ES-I3 (cell line): ENCODE measurements at regions not wholly inside any gene's neighbourhood (a gene's known extent, or its start where the extent isn't known, plus 50 kb on each side); places are given as distances from the start of the nearest gene placed in this dataset.

ENCODE experiments used
- H3K36me3 ChIP-seq: 2 replicates; pipeline ENCODE4 v1.6.1; 2013; ENCODE audit warnings: mild to moderate bottlenecking, low read length, control low read depth, moderate library complexity; ENCODE audit not compliant: insufficient read depth
- H3K4me1 ChIP-seq: 2 replicates; pipeline ENCODE4 v1.6.1; 2013; ENCODE audit warnings: mild to moderate bottlenecking, control low read depth, low read length; ENCODE audit not compliant: insufficient read depth
- H3K9ac ChIP-seq: 2 replicates; pipeline ENCODE4 v1.6.1; 2013; ENCODE audit warnings: low read depth, mild to moderate bottlenecking, low read length, moderate library complexity
- H3K9me3 ChIP-seq: 2 replicates; pipeline ENCODE4 v1.6.1; 2013; ENCODE audit warnings: mild to moderate bottlenecking, low read length, moderate library complexity; ENCODE audit not compliant: control insufficient read depth, insufficient read depth

DNA sequence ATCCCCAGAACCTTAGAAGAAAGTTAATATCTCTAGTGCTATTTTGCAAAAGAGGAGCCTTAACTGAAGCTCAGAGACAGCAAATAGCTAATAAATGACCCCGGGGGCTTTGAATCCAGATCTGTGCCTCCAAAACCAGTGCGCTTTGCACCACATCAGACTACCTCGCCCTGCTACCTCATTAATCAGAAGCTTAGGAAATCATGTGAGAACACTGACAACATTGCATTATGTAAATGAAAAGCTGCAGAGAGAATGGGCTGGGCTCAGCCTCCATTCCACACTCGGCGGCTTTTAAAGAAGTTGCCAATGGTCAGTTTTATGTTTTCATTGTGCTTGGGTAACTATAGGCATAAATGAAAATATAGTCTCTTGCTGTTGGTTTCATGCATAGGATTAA, 54.0 kb upstream of the STMND1 start:
- H3K9ac ChIP-seq = no peak overlapping the region
- no peaks in the 10 kb centered on the region for H3K9me3 ChIP-seq
- no peaks in the 10 kb centered on the region for H3K36me3 ChIP-seq
- H3K4me1 ChIP-seq = peaks cover 4% of the 10 kb centered on the region

DNA sequence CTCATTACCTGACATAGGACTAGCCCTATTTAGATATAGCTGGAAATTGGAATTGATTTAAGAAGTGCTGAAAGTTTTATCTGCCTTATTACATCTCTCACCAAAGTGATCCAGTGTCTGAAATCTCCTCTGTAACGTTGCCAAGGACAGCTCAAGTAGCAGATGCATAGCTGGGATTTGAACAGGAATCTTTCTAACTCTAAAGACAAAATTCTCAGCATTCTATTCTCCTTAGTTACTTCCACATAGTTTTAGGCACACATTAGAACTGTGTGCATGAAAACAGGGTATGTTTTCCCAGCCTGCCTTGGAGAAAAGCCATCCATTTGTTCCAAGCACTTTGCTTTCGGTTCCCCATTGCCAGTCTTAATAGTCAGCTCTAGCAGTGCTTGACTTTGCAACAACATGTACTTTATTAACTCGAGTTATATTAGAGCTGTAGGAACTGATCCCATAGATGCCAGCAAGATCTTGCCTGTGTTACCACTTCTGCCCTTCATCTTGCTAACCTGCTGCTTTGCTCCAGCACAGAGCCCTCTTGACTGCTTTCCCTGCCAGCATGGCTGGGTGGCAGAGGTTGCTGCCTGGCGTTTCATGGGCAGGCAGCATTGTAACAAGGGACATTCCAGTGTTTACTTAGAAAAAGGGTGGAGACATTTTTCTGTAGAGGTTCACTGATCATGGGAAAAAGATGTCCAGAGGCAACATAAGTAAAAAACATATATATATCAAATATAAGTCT, 56.1 kb upstream of the STMND1 start:
- no peaks in the 10 kb centered on the region for H3K9me3 ChIP-seq
- no peaks in the 10 kb centered on the region for H3K36me3 ChIP-seq
- H3K4me1 ChIP-seq = peaks cover 4% of the 10 kb centered on the region
- no peak overlapping the region for H3K9ac ChIP-seq

DNA sequence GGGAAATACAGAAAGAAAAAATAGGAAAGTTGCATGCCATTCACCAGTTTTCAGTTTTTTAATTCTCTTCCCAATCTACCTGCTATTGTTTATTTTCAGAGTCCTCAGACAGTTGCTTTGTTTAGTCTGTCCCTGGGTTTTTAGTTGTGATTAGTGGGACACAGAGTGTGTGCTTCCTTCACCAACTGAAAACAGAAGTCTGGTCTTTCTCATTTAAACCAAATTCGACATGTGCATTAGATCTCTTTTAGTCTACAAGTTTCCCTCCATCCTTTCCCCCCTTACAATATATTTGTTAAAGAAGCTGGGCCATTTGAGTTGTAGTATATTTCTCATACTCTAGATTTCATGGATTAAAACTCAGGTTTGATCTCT, 58.7 kb upstream of the STMND1 start:
- Histone ChIP-seq H3K36me3 (no peaks in the 10 kb centered on the region), H3K9me3 (no peaks in the 10 kb centered on the region), H3K4me1 (peaks cover 4% of the 10 kb centered on the region), H3K9ac (no peak overlapping the region)

DNA sequence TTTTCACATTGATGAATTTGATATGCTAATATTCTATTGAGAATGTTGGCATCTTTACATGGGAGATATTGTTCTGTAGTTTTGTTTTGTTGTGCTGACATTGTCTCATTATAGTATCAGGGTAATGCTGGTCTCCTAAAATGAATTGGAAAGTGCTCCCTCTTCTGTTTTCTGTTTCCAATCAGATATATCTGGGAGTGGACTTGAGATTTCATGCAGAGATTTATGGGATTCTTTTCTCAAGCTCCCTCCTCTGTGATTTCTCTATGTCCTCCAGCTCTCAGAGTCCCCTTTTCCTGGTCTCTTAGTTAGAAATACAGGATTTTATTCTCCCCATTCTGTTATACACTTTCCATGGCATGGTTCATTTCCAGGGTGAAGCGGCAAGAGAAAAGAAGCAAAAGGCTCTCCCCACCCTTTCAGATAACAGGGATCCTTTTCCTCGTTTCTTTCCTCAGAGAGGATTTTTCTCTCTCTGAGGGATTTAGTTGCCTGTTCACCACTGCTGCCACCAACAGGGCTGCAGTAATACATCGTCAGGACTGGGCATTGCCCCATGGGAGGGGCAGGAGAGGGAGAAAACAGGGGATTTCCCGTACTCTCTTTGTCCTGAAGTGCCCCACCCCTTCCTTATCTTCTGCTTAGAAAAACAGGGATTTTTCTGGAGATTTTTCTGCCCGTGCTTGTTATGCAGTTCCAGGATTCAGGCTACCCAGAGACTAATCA, 59.3 kb upstream of the STMND1 start:
- Histone ChIP-seq H3K36me3 (no peaks in the 10 kb centered on the region), H3K9me3 (no peaks in the 10 kb centered on the region), H3K4me1 (peaks cover 4% of the 10 kb centered on the region), H3K9ac (no peak overlapping the region)

DNA sequence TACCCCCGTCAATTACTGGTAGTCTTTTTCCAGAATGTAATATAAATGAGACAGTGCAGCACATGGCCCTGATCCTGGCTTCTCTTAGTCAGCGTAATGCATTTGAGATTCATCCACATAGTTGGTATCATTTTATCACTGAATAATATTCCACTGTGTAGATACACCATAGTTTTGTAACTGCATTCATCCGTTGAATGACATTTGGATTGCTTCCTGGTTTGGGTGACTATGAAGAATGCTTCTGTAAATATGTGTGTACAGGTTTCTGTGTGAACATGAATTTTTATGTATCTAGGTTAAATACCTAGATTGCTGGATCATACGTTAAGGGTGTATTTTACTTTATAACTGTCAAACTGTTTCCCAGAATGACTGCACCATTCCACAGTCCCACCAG, 62.6 kb upstream of the STMND1 start:
- no peak overlapping the region for H3K9ac ChIP-seq
- H3K4me1 ChIP-seq = peaks cover 4% of the 10 kb centered on the region
- no peaks in the 10 kb centered on the region for H3K9me3 ChIP-seq
- no peaks in the 10 kb centered on the region for H3K36me3 ChIP-seq

DNA sequence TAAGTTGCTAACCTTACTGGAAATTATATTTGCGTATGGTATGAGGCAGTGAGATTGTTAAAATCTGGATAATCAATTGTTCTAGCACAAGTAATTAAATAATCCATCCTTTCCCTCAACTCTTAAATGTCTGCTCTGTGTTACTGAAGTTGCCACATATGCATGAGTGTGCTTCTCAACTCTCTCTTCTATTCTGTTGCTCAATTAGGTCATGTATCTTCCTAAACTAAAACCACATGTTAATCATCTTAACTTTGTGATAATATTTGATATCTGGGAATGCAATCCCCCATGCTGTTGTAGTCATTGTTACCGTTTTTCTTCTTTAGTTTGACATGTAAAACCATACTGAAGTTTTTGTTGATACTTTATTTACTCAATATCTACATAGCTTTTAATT, 63.5 kb upstream of the STMND1 start:
- Histone ChIP-seq H3K4me1 (peaks cover 4% of the 10 kb centered on the region), H3K9me3 (no peaks in the 10 kb centered on the region), H3K36me3 (no peaks in the 10 kb centered on the region), H3K9ac (no peak overlapping the region)

DNA sequence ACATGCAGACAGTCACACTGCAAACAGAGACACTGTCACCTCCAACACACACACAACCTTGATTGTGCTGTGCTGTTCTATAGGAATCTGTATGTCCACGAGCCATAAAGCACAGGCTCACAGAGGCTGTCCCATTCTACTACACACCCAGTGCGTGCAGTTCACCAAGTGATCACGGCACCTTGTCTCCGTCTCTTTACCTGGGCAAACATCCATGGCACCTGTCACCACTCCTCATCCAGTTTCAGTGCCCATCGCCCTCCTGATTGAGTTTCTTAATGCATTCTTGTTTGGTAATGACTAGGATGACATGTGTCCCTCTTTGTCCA, 65.8 kb upstream of the STMND1 start:
- Histone ChIP-seq H3K36me3 (no peaks in the 10 kb centered on the region), H3K4me1 (no peaks in the 10 kb centered on the region), H3K9me3 (no peaks in the 10 kb centered on the region), H3K9ac (no peak overlapping the region)

DNA sequence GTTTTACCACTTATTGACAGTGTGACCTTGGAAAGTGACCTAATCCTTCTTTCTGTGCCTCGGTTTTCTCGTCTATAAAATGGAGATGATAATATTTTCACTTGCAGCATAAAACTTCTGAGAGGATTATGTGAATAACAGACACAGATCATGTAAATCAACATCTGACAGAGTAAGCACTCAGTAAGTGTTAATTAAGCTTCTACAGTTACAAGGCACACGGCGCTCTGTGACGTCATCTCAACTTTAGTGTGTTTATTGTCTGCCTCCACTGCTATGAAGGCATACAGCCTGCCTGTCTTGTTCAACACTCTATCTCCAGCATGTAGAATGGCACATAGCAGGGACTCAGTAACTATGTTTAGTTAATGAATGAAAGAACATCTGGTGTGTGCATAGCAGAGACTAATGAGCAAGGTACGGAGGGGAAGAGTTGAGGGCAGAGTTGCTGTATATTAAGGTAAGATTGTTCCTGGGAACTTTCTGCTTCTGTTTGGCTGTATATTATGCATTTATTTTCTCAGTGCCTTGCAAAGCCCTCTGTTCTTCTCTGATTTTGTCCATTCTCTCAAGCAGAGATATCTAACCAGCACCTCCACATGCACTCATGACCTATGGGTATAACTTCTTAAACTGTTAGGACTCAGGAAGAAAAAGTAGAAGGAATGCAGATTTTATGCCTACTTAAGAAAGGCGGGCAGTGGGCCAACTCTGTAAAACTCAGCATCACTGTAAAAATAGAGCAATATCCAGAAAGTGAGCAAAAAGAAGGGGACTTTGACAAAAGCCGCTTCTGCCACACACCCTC, 66.4 kb upstream of the STMND1 start:
- Histone ChIP-seq H3K36me3 (no peaks in the 10 kb centered on the region), H3K9me3 (no peaks in the 10 kb centered on the region), H3K9ac (no peak overlapping the region), H3K4me1 (no peaks in the 10 kb centered on the region)

DNA sequence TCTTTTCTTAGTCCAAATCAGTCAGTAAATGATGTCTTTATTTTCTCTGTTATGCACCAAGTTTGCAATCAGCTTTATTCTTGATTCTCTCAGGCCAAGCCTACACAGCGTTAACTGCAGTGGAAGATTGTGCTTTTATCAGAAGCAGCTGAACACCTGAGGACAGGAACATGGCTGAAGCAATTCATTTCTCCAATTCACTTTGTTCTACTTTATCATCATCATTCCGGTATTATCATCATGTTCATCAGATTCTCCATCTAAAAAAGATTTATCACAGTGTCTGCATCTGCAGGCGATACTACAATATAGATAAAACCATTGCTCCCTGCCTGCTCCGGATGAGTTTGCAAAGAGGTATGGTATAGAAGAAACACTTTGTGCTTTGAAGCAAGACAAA, 68.1 kb upstream of the STMND1 start:
- Histone ChIP-seq H3K9me3 (no peaks in the 10 kb centered on the region), H3K9ac (no peak overlapping the region), H3K4me1 (no peaks in the 10 kb centered on the region), H3K36me3 (no peaks in the 10 kb centered on the region)

DNA sequence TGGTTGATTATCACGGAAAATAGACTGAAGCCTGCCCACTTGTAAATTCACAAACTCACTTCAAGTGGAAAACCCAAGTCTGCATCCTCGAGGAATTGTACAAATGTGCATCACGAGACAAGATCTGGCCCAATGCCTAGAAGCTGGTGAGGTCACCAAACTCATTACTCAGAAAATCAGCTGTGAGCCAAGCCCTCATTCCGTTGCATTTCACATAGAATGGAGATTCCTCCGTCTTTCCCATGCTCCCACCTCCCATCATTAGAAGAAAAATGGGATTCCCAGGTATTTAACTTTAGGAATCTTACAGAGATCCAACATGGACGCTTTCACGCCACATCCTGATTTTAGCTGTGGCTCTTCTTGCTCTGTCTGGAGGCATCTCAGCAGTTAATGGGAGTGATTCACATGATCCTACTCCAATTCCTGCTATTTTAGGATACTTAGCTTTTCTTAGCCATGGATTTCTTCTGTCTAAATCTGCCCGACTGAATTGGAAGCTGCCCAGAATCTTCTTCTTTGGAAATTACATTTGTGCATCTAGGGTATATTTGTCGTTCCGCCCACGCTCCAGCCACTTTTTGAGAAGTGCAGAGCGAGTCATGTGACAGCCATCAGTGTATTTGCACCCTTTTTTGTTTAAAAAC, 68.7 kb upstream of the STMND1 start:
- H3K9me3 ChIP-seq = no peaks in the 10 kb centered on the region
- H3K36me3 ChIP-seq = no peaks in the 10 kb centered on the region
- no peak overlapping the region for H3K9ac ChIP-seq
- no peaks in the 10 kb centered on the region for H3K4me1 ChIP-seq

DNA sequence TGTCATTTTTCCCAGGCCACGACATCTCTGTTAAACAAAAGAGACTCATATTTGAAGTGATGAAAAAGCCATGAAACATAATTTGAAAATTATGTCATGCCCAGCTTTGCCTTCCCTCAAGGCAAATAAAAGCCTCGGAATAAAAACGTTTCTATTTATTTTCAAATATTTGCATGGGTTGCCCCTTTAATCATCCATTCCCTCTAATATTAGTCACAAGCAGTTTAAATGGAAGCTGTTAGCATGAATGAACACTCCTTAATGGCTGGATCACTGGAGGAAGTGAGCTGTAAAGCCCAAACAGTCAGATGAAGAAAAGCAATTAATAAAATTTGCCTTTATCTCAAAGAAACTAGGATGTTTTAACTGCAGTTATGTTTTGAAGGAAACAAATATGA, 69.3 kb upstream of the STMND1 start:
- H3K9me3 ChIP-seq = no peaks in the 10 kb centered on the region
- H3K9ac ChIP-seq = no peak overlapping the region
- H3K36me3 ChIP-seq = no peaks in the 10 kb centered on the region
- no peaks in the 10 kb centered on the region for H3K4me1 ChIP-seq

DNA sequence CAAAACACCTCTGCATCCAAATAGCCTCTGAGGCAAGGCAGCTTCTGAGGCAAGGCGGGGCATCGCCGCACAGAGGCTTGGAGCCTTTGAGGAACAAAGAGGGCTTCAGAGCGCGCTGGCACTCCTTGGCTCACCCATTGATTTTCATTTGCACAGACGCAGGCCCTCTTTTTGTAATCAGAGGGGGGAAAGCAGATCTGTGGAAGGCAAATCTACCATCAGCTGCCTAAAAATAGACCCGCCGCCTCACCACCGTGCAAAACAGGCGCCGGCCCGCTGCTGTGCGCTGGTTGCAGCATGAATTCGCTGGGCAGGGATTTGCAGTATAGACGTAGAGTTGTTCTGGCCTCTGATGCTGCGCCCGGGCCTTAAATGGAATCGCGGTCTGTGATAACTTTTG, 69.9 kb upstream of the STMND1 start:
- Histone ChIP-seq H3K36me3 (no peaks in the 10 kb centered on the region), H3K9ac (no peak overlapping the region), H3K9me3 (no peaks in the 10 kb centered on the region), H3K4me1 (no peaks in the 10 kb centered on the region)

DNA sequence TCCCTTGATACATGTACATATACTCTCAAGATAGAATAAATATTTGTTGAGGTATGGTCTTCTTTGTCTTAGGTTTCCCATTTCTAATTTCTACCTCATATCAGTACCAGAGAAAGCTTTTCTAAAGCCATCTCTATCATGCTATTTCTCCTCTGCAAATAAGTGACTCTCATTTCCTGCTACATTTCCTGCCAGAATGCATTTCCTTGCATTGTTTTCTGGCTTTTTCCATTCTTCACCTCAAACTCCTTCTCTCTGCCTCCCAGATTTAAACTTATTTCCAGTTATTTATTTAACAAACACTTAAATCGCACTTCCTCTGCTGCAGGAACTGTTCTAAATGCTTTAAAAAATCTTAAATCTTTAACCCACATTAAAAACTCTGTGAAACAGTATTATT, 74.4 kb upstream of the STMND1 start:
- no peaks in the 10 kb centered on the region for H3K36me3 ChIP-seq
- H3K9me3 ChIP-seq = peaks cover 4% of the 10 kb centered on the region; the same call in 1 of the 2 replicates
- no peaks in the 10 kb centered on the region for H3K4me1 ChIP-seq
- no peak overlapping the region for H3K9ac ChIP-seq

DNA sequence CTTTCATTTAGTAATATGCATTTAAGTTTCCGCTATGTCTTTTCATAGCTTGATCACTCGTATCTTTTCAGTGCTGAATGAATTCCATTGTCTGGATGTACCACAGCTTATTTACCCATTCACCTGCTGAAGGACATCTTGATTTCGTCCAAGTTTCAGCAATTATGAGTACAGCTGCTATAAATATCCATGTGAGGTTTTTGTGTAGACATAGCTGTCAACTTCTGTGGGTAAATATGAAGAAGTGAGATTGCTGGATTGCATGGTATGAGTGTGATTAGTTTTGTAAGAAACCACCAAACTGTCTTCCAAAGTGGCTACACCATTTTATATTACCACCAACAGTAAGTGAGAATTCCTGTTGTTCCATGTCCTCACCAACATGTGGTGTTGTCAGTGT, 79.2 kb upstream of the STMND1 start:
- Histone ChIP-seq H3K36me3 (no peaks in the 10 kb centered on the region), H3K9ac (no peak overlapping the region), H3K9me3 (peaks cover 4% of the 10 kb centered on the region; the same call in 1 of the 2 replicates), H3K4me1 (no peaks in the 10 kb centered on the region)
